ENCODE measurements at regions not wholly inside any gene's neighbourhood (a gene's known extent, or its start where the extent isn't known, plus 50 kb on each side); places are given as distances from the start of the nearest gene placed in this dataset.

- TF ChIP-seq CTCF (IDR thresholded peaks at IDR 0.05) (no peak), POLR2A (IDR thresholded peaks at IDR 0.05) (no peak)
Measured at GRCh38 chr5:103442750-103443149, 119.8 kb downstream of the NUDT12 start.
